Stomach (tissue), 4 donors: ENCODE measurements at regions not wholly inside any gene's neighbourhood (a gene's known extent, or its start where the extent isn't known, plus 50 kb on each side); places are given as distances from the start of the nearest gene placed in this dataset.

Source experiments
- POLR2A ChIP-seq, 4 donors: fragments of 450-650 bp; IDR thresholded peaks; one replicate each; pipeline ENCODE4 v1.6.1; 2016; ENCODE audit warnings: antibody characterized with exemption in 4 of 4, control low read depth in 2 of 4, mild to moderate bottlenecking in 1 of 4, moderate library complexity in 1 of 4
- TF ChIP-seq, protein P1 (sequence below), 7 experiments: fragments of 450-650 bp in 4 of 7; fragments of 200-600 bp in 3 of 7; sonication (generic) in 3 of 7; IDR thresholded peaks; one replicate each; pipeline ENCODE4 v1.5.1; 2016 to 2019; ENCODE audit warnings: antibody characterized with exemption in 7 of 7, control low read depth in 2 of 7, mild to moderate bottlenecking in 1 of 7

DNA sequence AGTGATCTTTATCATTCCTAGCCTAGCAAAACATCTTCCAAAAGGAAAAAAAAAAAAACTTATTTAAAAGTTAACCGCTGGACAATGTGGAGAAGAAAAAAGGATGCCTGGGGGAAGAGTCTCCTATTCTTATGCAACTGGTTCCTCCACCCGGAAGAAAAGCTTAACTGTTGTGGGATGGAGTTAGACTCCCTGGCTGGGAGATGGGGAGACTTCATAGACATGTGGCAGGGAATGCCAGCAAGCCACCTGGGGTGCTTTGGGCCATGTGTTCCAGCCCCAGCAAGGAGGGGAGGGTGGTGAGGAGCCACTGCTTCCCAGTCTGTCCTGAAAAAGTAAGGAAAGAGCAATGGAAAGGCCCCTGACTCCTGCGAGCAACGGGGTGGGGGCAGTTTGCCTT is 119.4 kb upstream of the SPIN4 start:
- TF ChIP-seq, protein P1, sequence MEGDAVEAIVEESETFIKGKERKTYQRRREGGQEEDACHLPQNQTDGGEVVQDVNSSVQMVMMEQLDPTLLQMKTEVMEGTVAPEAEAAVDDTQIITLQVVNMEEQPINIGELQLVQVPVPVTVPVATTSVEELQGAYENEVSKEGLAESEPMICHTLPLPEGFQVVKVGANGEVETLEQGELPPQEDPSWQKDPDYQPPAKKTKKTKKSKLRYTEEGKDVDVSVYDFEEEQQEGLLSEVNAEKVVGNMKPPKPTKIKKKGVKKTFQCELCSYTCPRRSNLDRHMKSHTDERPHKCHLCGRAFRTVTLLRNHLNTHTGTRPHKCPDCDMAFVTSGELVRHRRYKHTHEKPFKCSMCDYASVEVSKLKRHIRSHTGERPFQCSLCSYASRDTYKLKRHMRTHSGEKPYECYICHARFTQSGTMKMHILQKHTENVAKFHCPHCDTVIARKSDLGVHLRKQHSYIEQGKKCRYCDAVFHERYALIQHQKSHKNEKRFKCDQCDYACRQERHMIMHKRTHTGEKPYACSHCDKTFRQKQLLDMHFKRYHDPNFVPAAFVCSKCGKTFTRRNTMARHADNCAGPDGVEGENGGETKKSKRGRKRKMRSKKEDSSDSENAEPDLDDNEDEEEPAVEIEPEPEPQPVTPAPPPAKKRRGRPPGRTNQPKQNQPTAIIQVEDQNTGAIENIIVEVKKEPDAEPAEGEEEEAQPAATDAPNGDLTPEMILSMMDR (IDR thresholded peaks at IDR 0.05): no peak
- no peak for TF ChIP-seq POLR2A (IDR thresholded peaks at IDR 0.05)
